ENCODE measurements at regions not wholly inside any gene's neighbourhood (a gene's known extent, or its start where the extent isn't known, plus 50 kb on each side); places are given as distances from the start of the nearest gene placed in this dataset.
A peak's percentile ranks its signal among the peaks of the same experiment; 100 is the strongest.

GRCh38 chr3:76107935-76108570, 322.7 kb upstream of the ZNF717 start:
- Mint-ChIP-seq H3K4me1 (ENCODE audit: low read depth) (no peaks in the 10 kb centered on the region), H3K27ac (ENCODE audit: unreplicated experiment) (no peak overlapping the region), H3K36me3 (ENCODE audit: low read depth) (no peaks in the 10 kb centered on the region), H3K4me3 (ENCODE audit: unreplicated experiment) (no peak overlapping the region), H3K9me3 (ENCODE audit: low read depth) (no peaks in the 10 kb centered on the region), H3K27me3 (ENCODE audit: low read depth) (peaks cover 14% of the 10 kb centered on the region)
- DNase-seq (ENCODE audit: low spot score) = no peak
- TF ChIP-seq CTCF (IDR thresholded peaks at IDR 0.05) = peak; percentile 96

GRCh38 chr3:76111808-76112207, 326.5 kb upstream of the ZNF717 start:
- Mint-ChIP-seq H3K36me3 (ENCODE audit: low read depth) (no peaks in the 10 kb centered on the region), H3K9me3 (ENCODE audit: low read depth) (no peaks in the 10 kb centered on the region), H3K27me3 (ENCODE audit: low read depth) (peaks cover 6% of the 10 kb centered on the region), H3K4me1 (ENCODE audit: low read depth) (no peaks in the 10 kb centered on the region), H3K27ac (ENCODE audit: unreplicated experiment) (no peak overlapping the region), H3K4me3 (ENCODE audit: unreplicated experiment) (no peak overlapping the region)
- DNase-seq (ENCODE audit: low spot score) = no peak
- no peak for TF ChIP-seq CTCF (IDR thresholded peaks at IDR 0.05)

GRCh38 chr3:76122007-76122406, 336.7 kb upstream of the ZNF717 start:
- Mint-ChIP-seq H3K27ac (ENCODE audit: unreplicated experiment) (no peak overlapping the region), H3K27me3 (ENCODE audit: low read depth) (no peaks in the 10 kb centered on the region), H3K36me3 (ENCODE audit: low read depth) (no peaks in the 10 kb centered on the region), H3K9me3 (ENCODE audit: low read depth) (peaks cover 2% of the 10 kb centered on the region), H3K4me3 (ENCODE audit: unreplicated experiment) (no peak overlapping the region), H3K4me1 (ENCODE audit: low read depth) (peaks cover 9% of the 10 kb centered on the region)
- no peak for TF ChIP-seq CTCF (IDR thresholded peaks at IDR 0.05)
- no peak for DNase-seq (ENCODE audit: low spot score)

GRCh38 chr3:76129441-76129840, 344.1 kb upstream of the ZNF717 start:
- Mint-ChIP-seq H3K27me3 (ENCODE audit: low read depth) (no peaks in the 10 kb centered on the region), H3K27ac (ENCODE audit: unreplicated experiment) (no peak overlapping the region), H3K4me1 (ENCODE audit: low read depth) (no peaks in the 10 kb centered on the region), H3K36me3 (ENCODE audit: low read depth) (no peaks in the 10 kb centered on the region), H3K9me3 (ENCODE audit: low read depth) (peaks cover 2% of the 10 kb centered on the region), H3K4me3 (ENCODE audit: unreplicated experiment) (no peak overlapping the region)
- no peak for DNase-seq (ENCODE audit: low spot score)
- no peak for TF ChIP-seq CTCF (IDR thresholded peaks at IDR 0.05)

GRCh38 chr3:76131396-76132153, 346.2 kb upstream of the ZNF717 start:
- no peaks in the 10 kb centered on the region for H3K27me3 Mint-ChIP-seq (ENCODE audit: low read depth)
- no peak overlapping the region for H3K4me3 Mint-ChIP-seq (ENCODE audit: unreplicated experiment)
- no peaks in the 10 kb centered on the region for H3K9me3 Mint-ChIP-seq (ENCODE audit: low read depth)
- H3K36me3 Mint-ChIP-seq (ENCODE audit: low read depth) = no peaks in the 10 kb centered on the region
- no peak overlapping the region for H3K27ac Mint-ChIP-seq (ENCODE audit: unreplicated experiment)
- H3K4me1 Mint-ChIP-seq (ENCODE audit: low read depth) = no peaks in the 10 kb centered on the region
- no peak for TF ChIP-seq CTCF (IDR thresholded peaks at IDR 0.05)
- no peak for DNase-seq (ENCODE audit: low spot score)

Data from chondrocyte (in vitro differentiated cells).